Sigmoid colon (tissue), 4 donors: ENCODE measurements at regions not wholly inside any gene's neighbourhood (a gene's known extent, or its start where the extent isn't known, plus 50 kb on each side); places are given as distances from the start of the nearest gene placed in this dataset.

Experiments used
- CTCF ChIP-seq, 4 experiments: fragments of 450-650 bp in 3 of 4; fragments of 200-600 bp in 1 of 4; IDR thresholded peaks; one replicate each; pipeline ENCODE4 v1.5.1; 2016 to 2019; ENCODE audit warnings: antibody characterized with exemption in 4 of 4, mild to moderate bottlenecking in 3 of 4, moderate library complexity in 2 of 4
- EP300 ChIP-seq, 4 donors: sonication (generic); formaldehyde crosslinking; IDR thresholded peaks; one replicate each; pipeline ENCODE4 v1.6.1; 2017; ENCODE audit warnings: antibody characterized with exemption in 4 of 4
- POLR2A ChIP-seq, 2 donors: fragments of 450-650 bp; IDR thresholded peaks; one replicate each; pipeline ENCODE4 v1.6.1; 2016; ENCODE audit warnings: antibody characterized with exemption in 2 of 2, mild to moderate bottlenecking in 2 of 2, moderate library complexity in 2 of 2
- POLR2AphosphoS5 ChIP-seq, 4 donors: sonication (generic); formaldehyde crosslinking; IDR thresholded peaks; one replicate each; pipeline ENCODE4 v1.6.1; 2017; ENCODE audit warnings: antibody characterized with exemption in 4 of 4

- no peak for TF ChIP-seq CTCF (IDR thresholded peaks at IDR 0.05)
- no peak for TF ChIP-seq EP300 (IDR thresholded peaks at IDR 0.05)
- no peak for TF ChIP-seq POLR2A (IDR thresholded peaks at IDR 0.05)
- no peak for TF ChIP-seq POLR2AphosphoS5 (IDR thresholded peaks at IDR 0.05)
Measured at GRCh38 chr12:125239563-125239962, 174.3 kb downstream of the AACS start.
